Right lobe of liver (tissue), 6 donors: ENCODE measurements at regions not wholly inside any gene's neighbourhood (a gene's known extent, or its start where the extent isn't known, plus 50 kb on each side); places are given as distances from the start of the nearest gene placed in this dataset.
"Not testable (repeated sequence)": the region's sequence is repeated elsewhere in the genome, so short reads cannot be mapped to it uniquely, and the experiment has no call there.

ENCODE experiments used
- ATAC-seq, 4 donors: fragments of 200-7000 bp; cut with Tn5 transposase; one replicate each; pipeline ENCODE4 v1.9.1; 2020; ENCODE audit warnings: mild to moderate bottlenecking in 4 of 4, moderate library complexity in 4 of 4
- DNase-seq, 3 donors: peaks; one replicate each; pipeline ENCODE4 v3.0.0-alpha.2; 2020
- H3K27ac ChIP-seq, 3 donors: fragments of 200-600 bp; one replicate each; pipeline ENCODE4 v1.8.0; 2022
- H3K27me3 ChIP-seq, 2 donors: fragments of 200-600 bp; one replicate each; pipeline ENCODE4 v1.8.0; 2022
- H3K36me3 ChIP-seq, 4 donors: fragments of 200-600 bp; sonication (generic) in 1 of 4; one replicate each; pipeline versions ENCODE4 v1.5.1 to v1.8.0; 2017 to 2022; ENCODE audit warnings: control low read depth in 1 of 4
- H3K4me1 ChIP-seq, 4 donors: fragments of 200-600 bp; sonication (generic) in 1 of 4; one replicate each; pipeline versions ENCODE4 v1.5.1 to v1.8.0; 2017 to 2022; ENCODE audit warnings: control low read depth in 1 of 4
- H3K4me3 ChIP-seq, 3 donors: fragments of 200-600 bp; one replicate each; pipeline ENCODE4 v1.8.0; 2022
- H3K9me3 ChIP-seq, 4 donors: fragments of 200-600 bp; sonication (generic) in 1 of 4; one replicate each; pipeline versions ENCODE4 v1.5.1 to v1.8.0; 2017 to 2022; ENCODE audit warnings: control low read depth in 1 of 4
- POLR2A ChIP-seq: fragments of 450-650 bp; IDR thresholded peaks from one replicate; pipeline ENCODE4 v1.6.1; 2017; ENCODE audit warnings: antibody characterized with exemption, mild to moderate bottlenecking
- WGBS: methylation state at CpG from one replicate; pipeline ENCODE4 v1.1.6; 2018; ENCODE audit warnings: low coverage, low lambda C conversion rate; ENCODE audit not compliant: insufficient coverage; ENCODE audit errors: missing lambda C conversion rate; 5-methylcytosine and 5-hydroxymethylcytosine counted together
- intact Hi-C, 2 donors: fragments of 100-400 bp; cut with DNase I; formaldehyde crosslinking; loops; one replicate each; pipeline versions ENCODE4 v1.11.2 to v1.14.1; 2022
- TF ChIP-seq, protein P1 (sequence below), 4 donors: fragments of 200-600 bp in 3 of 4; fragments of 450-650 bp in 1 of 4; IDR thresholded peaks; one replicate each; pipeline versions ENCODE4 v1.5.1 to v1.8.0; 2016 to 2022; ENCODE audit warnings: antibody characterized with exemption in 4 of 4, mild to moderate bottlenecking in 2 of 4
- donor health status: DM: no; HTN: yes; CAD: no.
- donor health status: DM: no; HTN: no; CAD: no.
- donor health status: DM: no; HTN: no; CAD: no.
- donor health status: DM: no; HTN: yes; CAD: no.
- donor health status: DM: no; HTN: yes; CAD: no.

DNA sequence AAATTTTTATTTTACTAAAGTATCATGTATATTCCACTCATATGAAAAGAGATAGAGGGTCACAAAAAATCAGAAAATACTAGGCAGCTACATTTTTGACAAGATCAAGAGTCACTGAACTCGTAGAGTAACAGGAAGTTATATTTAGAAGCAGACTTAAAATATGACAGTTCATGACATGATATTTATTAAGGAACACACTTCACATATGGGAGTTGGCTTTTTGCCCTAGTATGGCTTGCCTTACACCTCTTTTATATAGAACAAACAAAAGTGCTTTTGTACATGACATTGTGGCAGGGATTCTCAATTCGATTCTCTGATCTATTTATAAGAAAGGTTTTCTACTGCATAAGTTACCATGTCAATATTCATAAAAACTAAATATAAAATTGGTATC lies 80.1 kb upstream of the GBE1 start:
- H3K9me3 ChIP-seq = no peaks in the 10 kb centered on the region
- DNase-seq (no peak), ATAC-seq (no peak)
- no peaks in the 10 kb centered on the region for H3K36me3 ChIP-seq
- H3K27ac ChIP-seq = no peak overlapping the region
- peaks cover 0 to 5% (median 0%) of the 10 kb centered on the region in 4 donors for H3K4me1 ChIP-seq
- 52% methylated on average over 2 of the region's 2 CpGs for WGBS
- TF ChIP-seq, protein P1, sequence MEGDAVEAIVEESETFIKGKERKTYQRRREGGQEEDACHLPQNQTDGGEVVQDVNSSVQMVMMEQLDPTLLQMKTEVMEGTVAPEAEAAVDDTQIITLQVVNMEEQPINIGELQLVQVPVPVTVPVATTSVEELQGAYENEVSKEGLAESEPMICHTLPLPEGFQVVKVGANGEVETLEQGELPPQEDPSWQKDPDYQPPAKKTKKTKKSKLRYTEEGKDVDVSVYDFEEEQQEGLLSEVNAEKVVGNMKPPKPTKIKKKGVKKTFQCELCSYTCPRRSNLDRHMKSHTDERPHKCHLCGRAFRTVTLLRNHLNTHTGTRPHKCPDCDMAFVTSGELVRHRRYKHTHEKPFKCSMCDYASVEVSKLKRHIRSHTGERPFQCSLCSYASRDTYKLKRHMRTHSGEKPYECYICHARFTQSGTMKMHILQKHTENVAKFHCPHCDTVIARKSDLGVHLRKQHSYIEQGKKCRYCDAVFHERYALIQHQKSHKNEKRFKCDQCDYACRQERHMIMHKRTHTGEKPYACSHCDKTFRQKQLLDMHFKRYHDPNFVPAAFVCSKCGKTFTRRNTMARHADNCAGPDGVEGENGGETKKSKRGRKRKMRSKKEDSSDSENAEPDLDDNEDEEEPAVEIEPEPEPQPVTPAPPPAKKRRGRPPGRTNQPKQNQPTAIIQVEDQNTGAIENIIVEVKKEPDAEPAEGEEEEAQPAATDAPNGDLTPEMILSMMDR (IDR thresholded peaks at IDR 0.05) = no peak
- TF ChIP-seq POLR2A = no peak
- H3K27me3 ChIP-seq = no peaks in the 10 kb centered on the region
- intact Hi-C loops = no loop called here
- no peak overlapping the region for H3K4me3 ChIP-seq

DNA sequence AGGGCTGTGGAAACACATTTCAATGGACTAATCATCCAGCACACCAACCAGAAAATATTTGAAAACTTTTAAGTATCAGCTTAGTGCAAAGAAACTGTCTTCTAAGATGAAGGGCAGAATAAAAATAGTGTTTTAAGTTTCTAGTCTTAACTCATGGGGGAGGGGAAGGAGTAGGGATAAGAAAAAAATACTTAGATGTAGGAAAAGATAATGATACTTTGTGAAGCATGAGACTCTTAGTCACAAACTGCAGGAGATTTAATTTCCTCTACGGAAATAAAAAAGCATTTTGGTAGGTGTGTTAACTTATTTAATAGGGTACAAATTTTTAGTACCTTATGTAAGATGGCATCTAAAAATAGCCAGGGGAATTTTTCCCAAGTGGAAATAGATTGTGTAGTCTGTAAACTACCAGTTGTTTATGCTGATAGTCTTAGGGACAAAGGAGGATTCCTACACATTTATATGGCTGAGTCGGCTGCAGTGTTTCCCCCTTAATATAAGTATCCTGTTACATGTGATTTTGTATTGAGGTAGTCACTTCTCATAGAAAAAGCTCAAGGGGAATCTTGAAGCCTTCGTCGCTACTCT lies 78.2 kb upstream of the GBE1 start:
- Histone ChIP-seq H3K27ac (no peak overlapping the region), H3K4me3 (no peak overlapping the region), H3K27me3 (no peaks in the 10 kb centered on the region), H3K4me1 (peaks cover 0 to 5% (median 0%) of the 10 kb centered on the region in 4 donors), H3K36me3 (no peaks in the 10 kb centered on the region), H3K9me3 (no peaks in the 10 kb centered on the region)
- intact Hi-C loops = no loop called here
- WGBS = 64% methylated on average over 4 of the region's 4 CpGs
- TF ChIP-seq, protein P1 (IDR thresholded peaks at IDR 0.05) = no peak
- no peak for TF ChIP-seq POLR2A
- DNase-seq (no peak), ATAC-seq (no peak)

GRCh38 chr3:81838457-81838856 lies 77.0 kb upstream of the GBE1 start:
- intact Hi-C loops = no loop called here
- ATAC-seq (peak in 1 of 4 donors; percentile 42), DNase-seq (no peak)
- no peaks in the 10 kb centered on the region for H3K27me3 ChIP-seq
- TF ChIP-seq, protein P1 (IDR thresholded peaks at IDR 0.05) = no peak
- no peak for TF ChIP-seq POLR2A
- H3K9me3 ChIP-seq = no peaks in the 10 kb centered on the region
- 44% methylated on average over 1 of the region's 1 CpG for WGBS
- H3K4me1 ChIP-seq = peaks cover 0 to 5% (median 0%) of the 10 kb centered on the region in 4 donors
- no peak overlapping the region for H3K27ac ChIP-seq
- H3K36me3 ChIP-seq = no peaks in the 10 kb centered on the region
- no peak overlapping the region for H3K4me3 ChIP-seq

DNA sequence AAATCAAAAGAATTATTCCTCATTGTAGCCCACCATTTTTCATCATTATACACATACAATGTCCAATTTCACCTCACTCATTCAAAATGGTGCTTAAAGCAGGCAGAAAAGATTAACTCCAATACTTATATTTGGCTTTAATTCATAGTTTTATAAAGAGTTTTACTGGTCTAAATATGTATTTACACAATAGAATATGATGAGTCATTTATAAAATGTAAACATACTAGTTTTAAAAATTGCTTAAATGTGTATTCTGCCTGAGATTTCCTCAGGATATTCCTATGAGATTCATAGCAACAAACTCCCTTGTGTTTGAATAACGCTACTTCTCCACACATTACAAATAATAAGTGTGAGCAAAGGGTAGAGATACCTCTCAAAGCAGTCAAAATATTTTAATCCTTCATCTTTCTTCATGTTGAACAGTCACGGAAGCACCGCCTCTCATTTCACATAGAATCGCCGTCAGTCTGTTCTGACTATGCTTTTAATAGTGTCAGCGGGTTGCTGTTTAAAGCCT lies 75.7 kb upstream of the GBE1 start:
- intact Hi-C loops = no loop called here
- ATAC-seq (no peak), DNase-seq (no peak)
- Histone ChIP-seq H3K27ac (no peak overlapping the region), H3K4me1 (peaks cover 0 to 5% (median 0%) of the 10 kb centered on the region in 4 donors), H3K9me3 (no peaks in the 10 kb centered on the region), H3K4me3 (no peak overlapping the region), H3K36me3 (no peaks in the 10 kb centered on the region), H3K27me3 (no peaks in the 10 kb centered on the region)
- no peak for TF ChIP-seq POLR2A
- TF ChIP-seq, protein P1 (IDR thresholded peaks at IDR 0.05) = no peak
- WGBS = 89% methylated on average over 6 of the region's 6 CpGs

DNA sequence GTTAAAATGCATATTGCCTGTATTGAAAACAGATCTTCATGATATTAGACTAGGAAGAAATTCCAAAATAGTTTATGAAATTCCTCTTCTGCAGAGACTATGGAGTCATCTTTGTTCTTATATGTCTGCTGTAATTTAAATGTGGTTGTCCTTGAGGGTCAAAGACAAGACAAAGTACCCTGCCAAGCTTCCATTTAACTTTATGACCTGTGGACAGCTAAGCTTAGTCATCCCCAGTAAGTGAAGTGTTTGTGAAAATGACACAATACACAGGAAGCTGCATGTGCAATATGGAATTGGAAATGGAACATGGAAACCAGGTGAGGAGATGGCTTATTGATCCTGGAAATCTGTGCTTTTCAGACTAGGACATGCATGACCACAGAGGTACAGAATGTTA lies 68.5 kb upstream of the GBE1 start:
- H3K9me3 ChIP-seq = no peaks in the 10 kb centered on the region
- intact Hi-C loops = no loop called here
- TF ChIP-seq, protein P1 (IDR thresholded peaks at IDR 0.05) = no peak
- TF ChIP-seq POLR2A = no peak
- H3K27me3 ChIP-seq = no peaks in the 10 kb centered on the region
- DNase-seq = no peak
- H3K36me3 ChIP-seq = no peaks in the 10 kb centered on the region
- ATAC-seq = peak in 1 of 4 donors; percentile 32
- H3K4me1 ChIP-seq = no peaks in the 10 kb centered on the region
- H3K27ac ChIP-seq = no peak overlapping the region
- no peak overlapping the region for H3K4me3 ChIP-seq

DNA sequence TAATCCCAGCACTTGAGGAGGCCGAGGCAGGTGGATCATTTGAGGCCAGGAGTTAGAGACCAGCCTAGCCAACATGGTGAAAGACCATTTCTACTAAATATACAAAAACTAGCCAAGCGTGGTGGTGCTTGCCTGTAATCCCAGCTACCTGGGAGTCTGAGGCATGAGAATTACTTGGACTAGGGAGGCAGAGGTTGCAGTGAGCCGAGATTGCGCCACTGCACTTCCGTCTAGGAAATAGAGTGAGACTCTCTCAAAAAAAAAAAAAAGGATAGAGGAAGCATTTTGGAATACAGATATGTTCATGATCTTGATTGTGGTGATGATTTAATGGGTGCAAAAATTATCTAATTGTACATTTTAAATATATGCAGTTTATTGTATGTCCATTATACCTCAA lies 67.8 kb upstream of the GBE1 start:
- DNase-seq = peak in 1 of 3 donors; percentile 18
- WGBS = 84% methylated on average over 5 of the region's 5 CpGs
- intact Hi-C loops = not testable (repeated sequence)

More for the DNA sequence above, 67.8 kb upstream of the GBE1 start:
- not testable (repeated sequence) for H3K27ac ChIP-seq, ATAC-seq, H3K36me3 ChIP-seq, H3K27me3 ChIP-seq, H3K4me1 ChIP-seq, H3K9me3 ChIP-seq, H3K4me3 ChIP-seq
